NCI-H187 (cell line): ENCODE measurements at regions not wholly inside any gene's neighbourhood (a gene's known extent, or its start where the extent isn't known, plus 50 kb on each side); places are given as distances from the start of the nearest gene placed in this dataset.
"Not testable (repeated sequence)": the region's sequence is repeated elsewhere in the genome, so short reads cannot be mapped to it uniquely, and the experiment has no call there.

ENCODE experiments used
- DNase-seq, 2 experiments: peaks; one replicate each; lab custom pipeline; 2025; lab: John Stamatoyannopoulos, UW

- DNase-seq = no peak
Observed at GRCh38 chr5:63213256-63213655, 634.6 kb downstream of the LRRC70 start.

GRCh38 chr5:63211448-63212132 lies 633.0 kb downstream of the LRRC70 start:
- no peak for DNase-seq

GRCh38 chr5:63205976-63206375 lies 627.4 kb downstream of the LRRC70 start:
- DNase-seq = no peak

GRCh38 chr5:63201738-63202137 lies 623.1 kb downstream of the LRRC70 start:
- DNase-seq = no peak

GRCh38 chr5:63194126-63194525 lies 615.5 kb downstream of the LRRC70 start:
- no peak for DNase-seq

- DNase-seq = not testable (repeated sequence)
Observed at GRCh38 chr5:63180190-63180589, 601.6 kb downstream of the LRRC70 start.

GRCh38 chr5:63175850-63176249 lies 597.2 kb downstream of the LRRC70 start:
- no peak for DNase-seq

GRCh38 chr5:63170486-63170885 lies 591.9 kb downstream of the LRRC70 start:
- no peak for DNase-seq

GRCh38 chr5:63164838-63165535 lies 586.4 kb downstream of the LRRC70 start:
- no peak for DNase-seq

GRCh38 chr5:63164339-63164738 lies 585.7 kb downstream of the LRRC70 start:
- DNase-seq = no peak

GRCh38 chr5:63155310-63155631 lies 576.7 kb downstream of the LRRC70 start:
- no peak for DNase-seq

- DNase-seq = no peak
Observed at GRCh38 chr5:63154476-63155309, 576.1 kb downstream of the LRRC70 start.

GRCh38 chr5:63152871-63153270 lies 574.3 kb downstream of the LRRC70 start:
- DNase-seq = no peak

GRCh38 chr5:63145167-63145566 lies 566.5 kb downstream of the LRRC70 start:
- no peak for DNase-seq

GRCh38 chr5:63141591-63141990 lies 563.0 kb downstream of the LRRC70 start:
- DNase-seq = no peak

GRCh38 chr5:63135291-63135690 lies 556.7 kb downstream of the LRRC70 start:
- DNase-seq = no peak

- no peak for DNase-seq
Observed at GRCh38 chr5:63131626-63132285, 553.1 kb downstream of the LRRC70 start.

GRCh38 chr5:63128761-63129160 lies 550.1 kb downstream of the LRRC70 start:
- DNase-seq = no peak

GRCh38 chr5:63128018-63128417 lies 549.4 kb downstream of the LRRC70 start:
- DNase-seq = no peak

GRCh38 chr5:63127054-63127453 lies 548.4 kb downstream of the LRRC70 start:
- DNase-seq = no peak

GRCh38 chr5:63125862-63126261 lies 547.2 kb downstream of the LRRC70 start:
- DNase-seq = no peak

- DNase-seq = no peak
Observed at GRCh38 chr5:63125392-63125791, 546.8 kb downstream of the LRRC70 start.
